Inflammatory macrophage treated with lipopolysaccharide for 4 hours (primary cell): ENCODE measurements at regions not wholly inside any gene's neighbourhood (a gene's known extent, or its start where the extent isn't known, plus 50 kb on each side); places are given as distances from the start of the nearest gene placed in this dataset.

ENCODE experiments used
- DNase-seq: peaks from one replicate; pipeline ENCODE4 v3.0.0-alpha.2; 2020

- no peak for DNase-seq
Measured at GRCh38 chr12:83408146-83408545, 721.4 kb downstream of the TMTC2 start.

DNA sequence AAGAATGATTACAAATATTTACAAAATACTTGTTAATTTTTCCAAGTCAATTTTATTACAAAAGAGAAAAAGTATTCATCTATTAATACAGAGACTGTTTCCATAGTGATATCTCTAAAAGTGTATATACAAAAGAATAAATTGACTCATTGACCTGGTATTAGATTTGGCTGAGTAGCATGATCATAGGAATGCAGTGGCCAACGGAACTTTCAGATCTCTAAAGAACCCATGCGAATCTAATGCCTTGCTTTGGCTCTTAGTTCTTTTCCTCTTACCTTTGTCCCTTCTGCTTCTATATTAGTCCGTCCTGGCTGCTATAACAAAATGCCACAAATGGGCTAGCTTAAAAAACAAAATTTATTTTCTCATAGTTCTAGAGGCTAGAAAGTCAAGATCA, 717.8 kb downstream of the TMTC2 start:
- no peak for DNase-seq

- DNase-seq: no peak
Measured at GRCh38 chr12:83390186-83390585, 703.5 kb downstream of the TMTC2 start.

DNA sequence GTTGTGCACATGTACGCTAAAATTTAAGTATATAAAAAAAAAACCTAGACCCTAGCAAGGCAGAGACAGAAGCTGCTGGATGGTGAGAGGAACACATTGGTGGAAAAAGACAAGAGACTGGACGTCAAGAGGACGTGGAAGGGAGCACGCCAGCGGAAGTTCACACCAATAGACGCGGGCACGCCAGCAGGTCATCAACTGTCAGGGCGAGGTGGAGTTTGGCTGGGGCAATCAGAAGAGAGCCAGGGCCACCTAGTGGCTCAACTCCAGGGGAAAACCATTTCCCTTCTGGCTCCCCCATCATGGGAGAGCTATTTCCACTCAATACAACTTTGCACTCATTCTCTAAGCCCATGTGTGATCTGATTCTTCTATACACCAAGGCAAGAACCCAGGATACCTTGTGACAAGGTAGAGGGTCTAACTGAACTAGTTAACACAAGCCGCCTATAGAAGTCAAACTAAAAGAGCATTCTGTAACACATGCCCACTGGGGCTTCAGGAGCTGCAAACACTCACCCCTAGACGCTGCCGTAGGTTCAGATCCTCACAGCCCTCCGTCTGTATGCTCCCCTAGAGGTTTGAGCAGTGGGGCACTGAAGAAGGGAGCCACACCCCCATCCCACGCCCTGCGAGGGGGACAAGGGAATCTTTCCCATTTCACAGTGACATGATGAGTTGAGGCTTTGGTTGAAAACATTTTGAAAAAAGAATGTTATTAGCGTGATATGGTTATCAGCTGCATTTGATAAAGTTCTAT, 702.7 kb downstream of the TMTC2 start:
- DNase-seq: no peak

DNA sequence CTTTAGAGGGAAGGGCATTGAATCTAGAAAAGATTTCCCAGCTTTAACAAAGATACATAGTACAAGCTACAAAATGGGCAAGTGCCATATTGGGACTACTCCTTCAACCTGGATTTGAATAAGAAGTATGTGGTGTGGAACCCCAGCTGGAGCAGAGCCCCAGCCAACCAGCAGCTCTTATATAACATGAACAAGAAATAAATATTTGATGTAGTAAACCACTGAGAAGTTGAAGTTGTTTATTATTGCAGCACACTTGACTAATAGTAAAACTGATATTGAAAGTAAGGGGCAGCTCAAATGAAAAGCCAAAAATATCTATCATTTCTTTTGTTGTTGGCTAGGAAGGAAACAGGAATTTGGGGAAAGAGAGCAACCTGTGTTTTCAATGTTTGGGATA, 701.8 kb downstream of the TMTC2 start:
- no peak for DNase-seq

- no peak for DNase-seq
Measured at GRCh38 chr12:83386527-83387264, 700.0 kb downstream of the TMTC2 start.

GRCh38 chr12:83378186-83378727, 691.6 kb downstream of the TMTC2 start:
- no peak for DNase-seq

DNA sequence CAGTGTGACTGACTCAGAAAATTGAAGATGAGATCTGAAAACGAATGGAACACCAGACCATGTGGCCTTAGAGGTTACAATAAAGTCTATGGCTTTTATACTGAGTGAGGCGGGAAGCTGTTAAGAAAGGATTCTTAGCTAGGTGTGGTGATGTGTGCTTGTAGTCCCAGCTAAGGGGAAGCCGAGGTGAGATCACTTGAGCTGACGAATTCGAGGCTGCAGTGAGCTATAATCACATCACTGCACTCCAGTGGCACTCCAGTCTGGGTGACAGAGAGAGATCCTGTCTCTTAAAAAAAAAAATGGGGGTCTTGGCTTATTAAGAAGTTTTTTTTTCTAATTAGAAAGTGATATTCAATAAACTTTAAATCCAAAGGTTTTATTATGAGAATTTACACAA, 678.6 kb downstream of the TMTC2 start:
- DNase-seq: no peak

DNA sequence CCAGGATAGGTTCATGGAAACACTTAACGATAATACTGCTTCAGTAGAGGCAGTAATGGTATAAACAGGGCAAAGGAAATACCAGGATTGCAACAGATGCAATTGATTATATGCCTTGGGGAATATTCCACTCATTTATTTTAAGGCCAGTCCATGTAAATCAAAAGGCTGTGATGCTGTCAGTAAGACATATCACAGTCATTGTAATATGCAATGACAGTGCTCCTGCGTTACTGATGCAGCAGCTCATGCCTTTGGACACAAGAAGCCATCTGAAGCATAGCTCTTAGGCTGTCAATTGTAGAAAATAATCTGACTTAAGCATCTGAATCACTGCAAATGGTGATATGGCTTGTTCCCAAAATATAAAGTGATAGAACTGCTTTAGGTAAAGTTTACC, 674.8 kb downstream of the TMTC2 start:
- no peak for DNase-seq

DNA sequence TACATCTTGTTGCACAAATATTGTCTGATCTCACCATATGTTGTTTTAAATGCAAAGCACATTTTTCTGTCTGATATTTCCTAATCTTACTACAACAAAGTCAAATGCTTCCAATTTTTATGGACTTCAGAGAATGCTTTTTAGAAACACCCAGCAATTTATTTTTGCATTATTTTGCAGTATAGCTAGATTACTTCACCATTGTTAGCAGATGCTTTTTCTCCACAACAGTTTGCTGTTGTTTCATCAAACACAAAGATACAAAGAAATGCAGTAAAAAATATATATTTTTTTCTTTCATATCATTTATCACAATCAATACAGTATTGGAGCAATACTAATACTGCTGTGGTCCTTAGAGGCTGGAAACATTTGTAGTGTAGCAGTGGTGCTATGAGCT, 674.4 kb downstream of the TMTC2 start:
- DNase-seq: no peak

- no peak for DNase-seq
Measured at GRCh38 chr12:83349907-83350611, 663.4 kb downstream of the TMTC2 start.

DNA sequence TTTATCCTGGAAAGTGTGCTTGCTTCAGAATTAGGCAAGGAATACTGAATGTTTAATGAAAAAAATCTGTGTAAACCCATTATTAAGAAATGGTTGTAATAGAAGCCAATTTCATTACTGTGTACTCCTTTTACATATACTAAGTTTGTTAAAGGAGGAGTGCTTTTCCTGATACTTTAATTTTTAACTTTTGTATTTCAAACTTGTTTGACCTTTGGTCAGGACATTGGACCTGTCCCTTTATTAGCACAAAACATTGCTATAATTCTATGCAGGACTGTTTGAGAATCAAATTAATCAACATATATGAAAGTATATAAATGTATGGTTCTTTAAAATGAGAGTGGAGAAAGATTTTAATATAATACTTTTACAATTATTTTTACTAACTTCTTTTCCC, 659.6 kb downstream of the TMTC2 start:
- no peak for DNase-seq

GRCh38 chr12:83343767-83344166, 657.1 kb downstream of the TMTC2 start:
- no peak for DNase-seq

DNA sequence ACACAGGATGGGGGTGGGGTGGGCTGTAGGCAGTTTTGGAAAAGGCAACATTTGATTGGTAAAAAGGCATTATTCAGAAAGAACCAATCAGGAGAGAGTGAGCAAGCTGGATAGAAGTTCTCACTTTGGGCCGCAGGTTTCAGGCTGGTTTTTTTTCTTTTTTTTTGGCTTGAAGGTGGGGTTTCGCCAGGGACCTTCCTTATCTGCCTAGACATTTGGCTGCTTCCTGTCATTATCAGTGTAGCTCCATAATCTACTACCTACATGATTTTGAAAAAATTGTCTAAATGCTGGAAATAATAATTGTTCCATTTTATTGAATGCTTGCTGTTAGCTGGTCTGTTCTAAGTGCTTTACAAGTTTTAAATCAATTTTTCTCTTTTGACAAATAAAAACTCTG, 649.0 kb downstream of the TMTC2 start:
- no peak for DNase-seq

- DNase-seq: no peak
Measured at GRCh38 chr12:83326666-83327065, 640.0 kb downstream of the TMTC2 start.

GRCh38 chr12:83323866-83324265, 637.2 kb downstream of the TMTC2 start:
- no peak for DNase-seq

DNA sequence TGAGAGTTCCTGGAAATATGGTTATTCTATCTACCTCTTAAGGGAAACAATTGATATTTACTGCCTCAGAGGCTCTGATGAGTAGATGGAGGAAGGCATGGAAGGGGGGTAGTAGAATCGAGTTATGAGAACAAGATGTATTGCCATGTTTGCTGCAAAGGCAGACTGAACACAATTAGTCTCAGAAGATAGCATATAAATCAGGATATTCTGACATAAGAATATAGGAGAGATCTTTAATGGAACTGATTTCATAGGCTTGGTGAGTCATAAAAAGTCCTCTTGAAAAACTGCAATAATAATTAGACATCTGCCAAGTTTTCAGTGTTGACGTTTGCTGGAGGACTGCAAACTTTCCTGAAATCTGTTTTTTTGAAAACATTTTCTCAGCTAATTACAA, 636.1 kb downstream of the TMTC2 start:
- no peak for DNase-seq

GRCh38 chr12:83321971-83322370, 635.3 kb downstream of the TMTC2 start:
- DNase-seq: no peak

DNA sequence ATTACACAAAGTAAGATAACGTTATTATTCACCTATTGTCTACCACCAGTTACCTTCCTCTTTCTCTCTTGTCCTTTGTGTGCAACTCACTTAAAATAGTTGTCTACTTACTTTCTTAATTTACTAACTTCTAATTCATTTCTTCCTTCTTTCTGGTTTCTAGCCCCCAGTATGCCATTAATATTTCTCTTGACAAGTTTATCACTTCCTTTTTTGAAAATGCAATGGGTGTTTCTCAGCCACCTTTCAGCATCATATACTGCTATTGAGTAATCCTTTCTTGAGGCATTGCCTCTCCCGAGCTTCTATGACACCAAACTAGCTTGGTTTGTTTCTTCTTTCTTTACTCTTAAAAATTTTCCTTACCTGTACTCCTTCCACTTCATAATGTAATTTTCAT, 633.6 kb downstream of the TMTC2 start:
- DNase-seq: peak; percentile 8

GRCh38 chr12:83318386-83319098, 631.8 kb downstream of the TMTC2 start:
- DNase-seq: no peak

- no peak for DNase-seq
Measured at GRCh38 chr12:83317595-83317994, 630.9 kb downstream of the TMTC2 start.

GRCh38 chr12:83313827-83314226, 627.1 kb downstream of the TMTC2 start:
- no peak for DNase-seq

GRCh38 chr12:83313322-83313721, 626.6 kb downstream of the TMTC2 start:
- no peak for DNase-seq
